GM12878 (cell line): ENCODE measurements at regions not wholly inside any gene's neighbourhood (a gene's known extent, or its start where the extent isn't known, plus 50 kb on each side); places are given as distances from the start of the nearest gene placed in this dataset.

Experiments used
- ATAC-seq: fragments of 200-7000 bp; cut with Tn5 transposase; 3 replicates; pipeline ENCODE4 v1.9.1; 2020; ENCODE audit warnings: mild to moderate bottlenecking, moderate library complexity
- BruUV-seq: library from RNA; stranded (reverse); fragments of 400-500 nt; replicated peaks from 2 replicates; lab custom pipeline; 2021; lab: Mats Ljungman, UMichigan
- CTCF ChIA-PET: fragments of 300-600 bp; sonication (Branson Sonifier 250); formaldehyde crosslinking; extraction: SDS; loops from one replicate; lab custom pipeline; 2021; ENCODE audit warnings: inconsistent platforms; lab: Yijun Ruan, JAX
- POLR2A ChIA-PET: fragments of 350-600 bp; formaldehyde crosslinking; extraction: SDS; loops from one replicate; lab custom pipeline; 2021; ENCODE audit warnings: inconsistent platforms; lab: Charles Lee
- RAD21 ChIA-PET: fragments of 300-600 bp; sonication (Branson Sonifier 250); formaldehyde crosslinking; loops from one replicate; lab custom pipeline; 2023; ENCODE audit warnings: antibody characterized with exemption; ENCODE audit not compliant: unreplicated experiment; lab: Charles Lee
- SMC1A ChIA-PET: fragments of 300-600 bp; sonication (Branson Sonifier 250); formaldehyde crosslinking; loops from one replicate; lab custom pipeline; 2023; ENCODE audit not compliant: unreplicated experiment, uncharacterized antibody; lab: Charles Lee
- DNase-seq: peaks from one replicate; pipeline ENCODE4 v3.0.0-alpha.2; 2011; ENCODE audit warnings: low read depth, low spot score
- FAIRE-seq: peaks from 3 replicates; lab custom pipeline; 2011; peaks lifted over from hg19 to GRCh38; lab: Jason Lieb, UNC
- H2AFZ ChIP-seq: 2 replicates; pipeline ENCODE4 v1.6.0; 2011; ENCODE audit warnings: low read depth, low read length, control low read depth; ENCODE audit not compliant: control insufficient read depth
- H3K27ac ChIP-seq: 2 replicates; pipeline ENCODE4 v1.5.1; 2011; ENCODE audit warnings: control low read depth; ENCODE audit not compliant: control insufficient read depth, insufficient read depth
- H3K27me3 ChIP-seq, 2 experiments: replicated peaks in 1 of 2; 2 replicates each; pipeline versions ENCODE4 v1.6.0 to v1.6.1; 2011; ENCODE audit warnings: low read length in 1 of 2; ENCODE audit not compliant: control insufficient read depth in 2 of 2, insufficient read depth in 2 of 2
- H3K36me3 ChIP-seq, 2 experiments: 2 replicates each; pipeline ENCODE4 v1.5.1; 2011; ENCODE audit warnings: low read length in 1 of 2; ENCODE audit not compliant: control insufficient read depth in 2 of 2, insufficient read depth in 2 of 2
- H3K4me1 ChIP-seq: 2 replicates; pipeline ENCODE4 v1.6.1; 2011; ENCODE audit warnings: mild to moderate bottlenecking, low read length, moderate library complexity, mixed read lengths; ENCODE audit not compliant: control insufficient read depth, insufficient read depth
- H3K4me2 ChIP-seq: 2 replicates; pipeline ENCODE4 v1.6.0; 2011; ENCODE audit warnings: control low read depth; ENCODE audit not compliant: control insufficient read depth, insufficient read depth
- H3K4me3 ChIP-seq: fragments of 200-600 bp; sonication (generic); 2 replicates; pipeline ENCODE4 v1.5.1; 2016
- H3K79me2 ChIP-seq: 2 replicates; pipeline ENCODE4 v1.6.0; 2011; ENCODE audit warnings: low read length; ENCODE audit not compliant: control insufficient read depth, insufficient read depth
- H3K9ac ChIP-seq: 2 replicates; pipeline ENCODE4 v1.8.0; 2011; ENCODE audit warnings: low read length, control low read depth, mixed read lengths; ENCODE audit not compliant: control insufficient read depth, insufficient read depth
- H3K9me3 ChIP-seq: replicated peaks from 3 replicates; pipeline ENCODE4 v1.5.1; 2011; ENCODE audit warnings: mild to moderate bottlenecking, low read length; ENCODE audit not compliant: control insufficient read depth, insufficient read depth
- H4K20me1 ChIP-seq: 2 replicates; pipeline ENCODE4 v1.6.0; 2011; ENCODE audit not compliant: control insufficient read depth, insufficient read depth
- ASH2L ChIP-seq: fragments of 300-600, 200-600 bp; sonication (generic); IDR thresholded peaks from 2 replicates; pipeline ENCODE4 v1.6.1; 2017; ENCODE audit warnings: low read depth, mild to moderate bottlenecking, borderline replicate concordance
- BHLHE40 ChIP-seq, 2 experiments: fragments of 450-650 bp in 1 of 2; IDR thresholded peaks; 2 replicates each; pipeline ENCODE4 v1.6.1; 2011 to 2017; ENCODE audit warnings: low read depth in 2 of 2, borderline replicate concordance in 1 of 2, improper control_type of control experiment in 1 of 2, low read length in 1 of 2, mild to moderate bottlenecking in 1 of 2
- EED ChIP-seq: sonication (generic); IDR thresholded peaks from 2 replicates; pipeline ENCODE4 v1.6.1; 2016; ENCODE audit warnings: antibody characterized with exemption, low read depth
- EP300 ChIP-seq, 2 experiments: fragments of 150-350 bp in 1 of 2; IDR thresholded peaks; 2 replicates each; pipeline ENCODE4 v1.6.1; 2011 to 2012; ENCODE audit warnings: low read depth in 2 of 2, low read length in 2 of 2, borderline replicate concordance in 1 of 2, improper control_type of control experiment in 1 of 2, inconsistent platforms in 1 of 2; ENCODE audit not compliant: control insufficient read depth in 1 of 2
- HCFC1 ChIP-seq: fragments of 150-350 bp; IDR thresholded peaks from 2 replicates; pipeline ENCODE4 v1.6.1; 2014; ENCODE audit warnings: low read length
- HDGF ChIP-seq: fragments of 450-650 bp; IDR thresholded peaks from 2 replicates; pipeline ENCODE4 v1.6.1; 2016; ENCODE audit warnings: antibody characterized with exemption
- JUNB ChIP-seq: IDR thresholded peaks from 2 replicates; pipeline ENCODE4 v1.6.1; 2016; ENCODE audit warnings: antibody characterized with exemption, mild to moderate bottlenecking
- LARP7 ChIP-seq: fragments of 450-650 bp; IDR thresholded peaks from 2 replicates; pipeline ENCODE4 v1.6.1; 2017; ENCODE audit warnings: mild to moderate bottlenecking
- SREBF1 ChIP-seq: IDR thresholded peaks from 2 replicates; pipeline ENCODE4 v1.6.1; 2012; ENCODE audit warnings: mild to moderate bottlenecking, low read length
- STAT1 ChIP-seq: fragments of 450-650 bp; conservative IDR thresholded peaks from 2 replicates; pipeline ENCODE4 v1.6.1; 2014; ENCODE audit warnings: antibody characterized with exemption, mild to moderate bottlenecking
- STAT3 ChIP-seq: IDR thresholded peaks from 2 replicates; pipeline ENCODE4 v1.6.1; 2011; ENCODE audit warnings: low read depth, low read length, improper control_type of control experiment
- TAF1 ChIP-seq: IDR thresholded peaks from 2 replicates; pipeline ENCODE4 v1.6.1; 2011; ENCODE audit warnings: mild to moderate bottlenecking, low read depth, low read length, borderline replicate concordance
- WRNIP1 ChIP-seq: IDR thresholded peaks from 2 replicates; pipeline ENCODE4 v1.6.1; 2011; ENCODE audit warnings: low read depth, low read length, improper control_type of control experiment, borderline replicate concordance
- WGBS: methylation state at CpG from one replicate; pipeline ENCODE4 v1.1.6; 2016; ENCODE audit warnings: low lambda C conversion rate; ENCODE audit not compliant: insufficient replicate concordance, insufficient coverage; ENCODE audit errors: missing lambda C conversion rate; 5-methylcytosine and 5-hydroxymethylcytosine counted together
- in situ Hi-C: fragments of 300-500 bp; cut with MboI; formaldehyde crosslinking; loops from 9 replicates; pipeline ENCODE4 v1.14.3; 2018; ENCODE audit warnings: mixed read lengths
- intact Hi-C: fragments of 100-400 bp; cut with micrococcal nuclease; formaldehyde crosslinking; loops from one replicate; pipeline ENCODE4 v1.14.2; 2022; ENCODE audit not compliant: unreplicated experiment
- TF ChIP-seq, protein P1 (sequence below): IDR thresholded peaks from 2 replicates; pipeline ENCODE4 v1.6.1; 2012; ENCODE audit warnings: low read depth, low read length, improper control_type of control experiment
- TF ChIP-seq, protein P2 (sequence below): fragments of 450-650 bp; IDR thresholded peaks from 2 replicates; pipeline ENCODE4 v1.6.1; 2014; ENCODE audit warnings: mild to moderate bottlenecking
- TF ChIP-seq, protein P3 (sequence below): IDR thresholded peaks from 2 replicates; pipeline ENCODE4 v1.6.1; 2012; ENCODE audit warnings: low read depth, low read length, improper control_type of control experiment

DNA sequence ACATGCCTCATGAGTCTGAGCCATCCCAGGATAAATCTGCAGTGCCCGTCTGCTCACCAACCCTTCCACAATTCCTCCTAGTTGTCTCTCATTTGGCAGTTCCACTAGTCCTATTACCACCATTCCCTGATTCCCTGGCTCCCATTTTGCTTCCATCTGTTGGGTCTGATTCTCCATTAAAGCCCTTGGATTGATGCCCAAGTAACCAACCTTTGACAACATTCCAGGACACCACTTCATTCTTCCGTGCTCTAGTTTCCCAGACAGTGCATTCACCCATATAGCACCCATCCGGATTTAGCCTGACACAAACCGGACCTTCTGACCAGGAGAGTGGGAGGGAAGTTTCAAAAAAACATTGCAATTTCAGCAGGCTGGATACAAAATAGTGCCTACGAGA is 189.4 kb upstream of the PALMD start:
- SMC1A ChIA-PET: interaction anchor here (0.6 kb wide), 1 partner anchor 17 kb away, joined by 3 read pairs; no protein-coding TSS in a partner anchor
- POLR2A ChIA-PET: no interaction called here
- H2AFZ ChIP-seq: no peak overlapping the region
- in situ Hi-C loops: no loop called here
- no peak overlapping the region for H3K9ac ChIP-seq
- RAD21 ChIA-PET: no interaction called here
- BruUV-seq: no TSS peak
- ATAC-seq (no peak), FAIRE-seq (no peak), DNase-seq (no peak)
- TF ChIP-seq ASH2L: no peak
- TF ChIP-seq, protein P1, sequence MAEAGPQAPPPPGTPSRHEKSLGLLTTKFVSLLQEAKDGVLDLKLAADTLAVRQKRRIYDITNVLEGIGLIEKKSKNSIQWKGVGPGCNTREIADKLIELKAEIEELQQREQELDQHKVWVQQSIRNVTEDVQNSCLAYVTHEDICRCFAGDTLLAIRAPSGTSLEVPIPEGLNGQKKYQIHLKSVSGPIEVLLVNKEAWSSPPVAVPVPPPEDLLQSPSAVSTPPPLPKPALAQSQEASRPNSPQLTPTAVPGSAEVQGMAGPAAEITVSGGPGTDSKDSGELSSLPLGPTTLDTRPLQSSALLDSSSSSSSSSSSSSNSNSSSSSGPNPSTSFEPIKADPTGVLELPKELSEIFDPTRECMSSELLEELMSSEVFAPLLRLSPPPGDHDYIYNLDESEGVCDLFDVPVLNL: no peak
- no peak overlapping the region for H3K4me3 ChIP-seq
- H3K27me3 ChIP-seq: no peaks in the 10 kb centered on the region; a peak in 1 of 4 replicates
- WGBS: 14% methylated on average over 5 of the region's 5 CpGs
- H3K36me3 ChIP-seq: no peaks in the 10 kb centered on the region
- H3K79me2 ChIP-seq: no peaks in the 10 kb centered on the region
- CTCF ChIA-PET: no interaction called here
- H3K4me1 ChIP-seq: no peaks in the 10 kb centered on the region
- H3K4me2 ChIP-seq: no peak overlapping the region
- no peaks in the 10 kb centered on the region for H4K20me1 ChIP-seq
- intact Hi-C loops: no loop called here
- no peak overlapping the region for H3K27ac ChIP-seq
- no peaks in the 10 kb centered on the region for H3K9me3 ChIP-seq

DNA sequence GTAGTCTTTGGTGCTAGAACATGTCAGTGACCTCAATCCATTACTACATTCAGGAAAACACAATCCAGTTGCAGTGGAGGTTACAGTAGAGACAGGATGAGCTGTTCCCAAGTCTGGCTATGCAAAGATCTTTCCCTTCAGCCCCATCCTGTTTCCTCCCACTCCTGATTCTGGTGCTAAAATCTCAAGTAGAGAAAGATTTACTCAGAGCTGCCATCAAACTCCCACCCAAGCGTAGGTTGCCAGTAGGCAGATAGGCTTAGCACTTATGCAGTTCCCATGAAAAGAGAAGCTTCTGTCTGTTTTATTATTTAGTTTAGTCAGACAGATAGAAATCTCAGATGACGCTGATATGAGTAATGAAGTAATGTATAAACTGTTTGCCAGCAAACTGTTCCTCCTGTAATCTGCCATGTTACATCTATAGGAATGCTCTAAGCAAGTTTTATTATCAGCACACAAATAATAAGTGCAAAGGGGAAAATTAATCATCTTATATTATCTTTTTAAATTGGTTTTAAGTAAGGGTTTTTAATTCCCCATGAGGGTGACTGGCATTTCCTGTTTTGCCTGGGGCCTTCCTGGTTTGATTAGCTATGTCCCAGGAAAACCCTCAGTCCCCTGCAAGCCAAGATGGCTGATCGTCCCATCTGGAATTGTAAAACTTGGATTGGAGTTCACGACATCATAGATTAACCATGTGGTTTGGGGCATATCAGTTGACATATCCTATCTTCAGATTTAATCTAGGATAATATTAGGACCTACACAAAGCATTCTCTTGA is 188.3 kb upstream of the PALMD start:
- ChIA-PET RAD21 (no interaction called here), POLR2A (no interaction called here), SMC1A (interaction anchor here (0.6 kb wide), 1 partner anchor 15 kb away, joined by 3 read pairs; no protein-coding TSS in a partner anchor), CTCF (no interaction called here)
- intact Hi-C loops (no loop called here), in situ Hi-C loops (no loop called here)
- H3K79me2 ChIP-seq: no peaks in the 10 kb centered on the region
- H3K9ac ChIP-seq: no peak overlapping the region
- ATAC-seq (no peak), FAIRE-seq (no peak), DNase-seq (no peak)
- H3K27ac ChIP-seq: no peak overlapping the region
- H3K4me2 ChIP-seq: no peak overlapping the region
- WGBS: 11% methylated on average over 4 of the region's 4 CpGs
- no TSS peak for BruUV-seq
- H4K20me1 ChIP-seq: no peaks in the 10 kb centered on the region
- H3K4me1 ChIP-seq: no peaks in the 10 kb centered on the region
- H3K4me3 ChIP-seq: no peak overlapping the region
- H3K36me3 ChIP-seq: no peaks in the 10 kb centered on the region
- H2AFZ ChIP-seq: no peak overlapping the region
- no peaks in the 10 kb centered on the region; a peak in 1 of 4 replicates for H3K27me3 ChIP-seq
- H3K9me3 ChIP-seq: no peaks in the 10 kb centered on the region
- TF ChIP-seq EED (no peak), HDGF (no peak), JUNB (no peak), ASH2L (no peak), BHLHE40 (IDR thresholded peaks at IDR 0.05; ENCODE audit: borderline replicate concordance in 1 of 2, low read depth in 2 of 2, low read length in 1 of 2) (no peak), STAT3 (no peak), HCFC1 (no peak), STAT1 (no peak), TAF1 (no peak), EP300 (IDR thresholded peaks at IDR 0.05; ENCODE audit: borderline replicate concordance in 1 of 2, control insufficient read depth in 1 of 2, low read depth in 2 of 2, low read length in 2 of 2) (no peak), WRNIP1 (no peak), SREBF1 (no peak), LARP7 (no peak)
- TF ChIP-seq, protein P2, sequence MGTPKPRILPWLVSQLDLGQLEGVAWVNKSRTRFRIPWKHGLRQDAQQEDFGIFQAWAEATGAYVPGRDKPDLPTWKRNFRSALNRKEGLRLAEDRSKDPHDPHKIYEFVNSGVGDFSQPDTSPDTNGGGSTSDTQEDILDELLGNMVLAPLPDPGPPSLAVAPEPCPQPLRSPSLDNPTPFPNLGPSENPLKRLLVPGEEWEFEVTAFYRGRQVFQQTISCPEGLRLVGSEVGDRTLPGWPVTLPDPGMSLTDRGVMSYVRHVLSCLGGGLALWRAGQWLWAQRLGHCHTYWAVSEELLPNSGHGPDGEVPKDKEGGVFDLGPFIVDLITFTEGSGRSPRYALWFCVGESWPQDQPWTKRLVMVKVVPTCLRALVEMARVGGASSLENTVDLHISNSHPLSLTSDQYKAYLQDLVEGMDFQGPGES: no peak
- TF ChIP-seq, protein P3, sequence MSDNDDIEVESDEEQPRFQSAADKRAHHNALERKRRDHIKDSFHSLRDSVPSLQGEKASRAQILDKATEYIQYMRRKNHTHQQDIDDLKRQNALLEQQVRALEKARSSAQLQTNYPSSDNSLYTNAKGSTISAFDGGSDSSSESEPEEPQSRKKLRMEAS: no peak
